ENCODE measurements at regions not wholly inside any gene's neighbourhood (a gene's known extent, or its start where the extent isn't known, plus 50 kb on each side); places are given as distances from the start of the nearest gene placed in this dataset.

DNA sequence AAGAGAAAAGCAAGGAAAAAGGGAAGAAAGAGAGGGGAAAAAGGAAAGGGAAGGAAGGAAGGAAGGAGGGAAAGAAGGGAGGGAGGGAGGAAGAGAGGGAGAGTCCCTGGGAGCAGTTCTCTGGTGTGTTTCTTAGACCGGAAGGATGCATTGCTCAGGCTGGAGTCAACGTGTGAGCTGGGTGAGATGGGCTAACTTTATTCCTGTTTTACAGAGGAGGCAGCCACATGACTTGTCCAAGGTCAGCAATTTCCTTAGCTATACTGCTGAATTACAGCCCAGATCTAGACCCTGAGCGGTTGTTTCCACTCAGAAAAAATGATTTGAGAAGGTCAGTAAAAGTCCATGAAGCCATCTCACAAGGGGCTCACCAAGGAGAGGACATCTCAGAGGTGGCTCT is 86.6 kb upstream of the APCDD1 start:
- Histone ChIP-seq H3K4me3 (ENCODE audit: severe bottlenecking) (no peak overlapping the region), H3K4me1 (ENCODE audit: insufficient read depth, poor library complexity, severe bottlenecking) (no peaks in the 10 kb centered on the region), H3K27ac (ENCODE audit: poor library complexity, severe bottlenecking) (no peak overlapping the region), H3K36me3 (ENCODE audit: low read depth) (no peaks in the 10 kb centered on the region), H3K27me3 (ENCODE audit: insufficient read depth, poor library complexity, severe bottlenecking) (no peaks in the 10 kb centered on the region), H3K9me3 (ENCODE audit: severe bottlenecking) (peaks cover 2% of the 10 kb centered on the region)
- no peak for ATAC-seq (ENCODE audit: low read depth)
- no peak for DNase-seq (ENCODE audit: low spot score)
- TF ChIP-seq, protein P1, sequence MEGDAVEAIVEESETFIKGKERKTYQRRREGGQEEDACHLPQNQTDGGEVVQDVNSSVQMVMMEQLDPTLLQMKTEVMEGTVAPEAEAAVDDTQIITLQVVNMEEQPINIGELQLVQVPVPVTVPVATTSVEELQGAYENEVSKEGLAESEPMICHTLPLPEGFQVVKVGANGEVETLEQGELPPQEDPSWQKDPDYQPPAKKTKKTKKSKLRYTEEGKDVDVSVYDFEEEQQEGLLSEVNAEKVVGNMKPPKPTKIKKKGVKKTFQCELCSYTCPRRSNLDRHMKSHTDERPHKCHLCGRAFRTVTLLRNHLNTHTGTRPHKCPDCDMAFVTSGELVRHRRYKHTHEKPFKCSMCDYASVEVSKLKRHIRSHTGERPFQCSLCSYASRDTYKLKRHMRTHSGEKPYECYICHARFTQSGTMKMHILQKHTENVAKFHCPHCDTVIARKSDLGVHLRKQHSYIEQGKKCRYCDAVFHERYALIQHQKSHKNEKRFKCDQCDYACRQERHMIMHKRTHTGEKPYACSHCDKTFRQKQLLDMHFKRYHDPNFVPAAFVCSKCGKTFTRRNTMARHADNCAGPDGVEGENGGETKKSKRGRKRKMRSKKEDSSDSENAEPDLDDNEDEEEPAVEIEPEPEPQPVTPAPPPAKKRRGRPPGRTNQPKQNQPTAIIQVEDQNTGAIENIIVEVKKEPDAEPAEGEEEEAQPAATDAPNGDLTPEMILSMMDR (IDR thresholded peaks at IDR 0.05; ENCODE audit: poor library complexity, severe bottlenecking): no peak

DNA sequence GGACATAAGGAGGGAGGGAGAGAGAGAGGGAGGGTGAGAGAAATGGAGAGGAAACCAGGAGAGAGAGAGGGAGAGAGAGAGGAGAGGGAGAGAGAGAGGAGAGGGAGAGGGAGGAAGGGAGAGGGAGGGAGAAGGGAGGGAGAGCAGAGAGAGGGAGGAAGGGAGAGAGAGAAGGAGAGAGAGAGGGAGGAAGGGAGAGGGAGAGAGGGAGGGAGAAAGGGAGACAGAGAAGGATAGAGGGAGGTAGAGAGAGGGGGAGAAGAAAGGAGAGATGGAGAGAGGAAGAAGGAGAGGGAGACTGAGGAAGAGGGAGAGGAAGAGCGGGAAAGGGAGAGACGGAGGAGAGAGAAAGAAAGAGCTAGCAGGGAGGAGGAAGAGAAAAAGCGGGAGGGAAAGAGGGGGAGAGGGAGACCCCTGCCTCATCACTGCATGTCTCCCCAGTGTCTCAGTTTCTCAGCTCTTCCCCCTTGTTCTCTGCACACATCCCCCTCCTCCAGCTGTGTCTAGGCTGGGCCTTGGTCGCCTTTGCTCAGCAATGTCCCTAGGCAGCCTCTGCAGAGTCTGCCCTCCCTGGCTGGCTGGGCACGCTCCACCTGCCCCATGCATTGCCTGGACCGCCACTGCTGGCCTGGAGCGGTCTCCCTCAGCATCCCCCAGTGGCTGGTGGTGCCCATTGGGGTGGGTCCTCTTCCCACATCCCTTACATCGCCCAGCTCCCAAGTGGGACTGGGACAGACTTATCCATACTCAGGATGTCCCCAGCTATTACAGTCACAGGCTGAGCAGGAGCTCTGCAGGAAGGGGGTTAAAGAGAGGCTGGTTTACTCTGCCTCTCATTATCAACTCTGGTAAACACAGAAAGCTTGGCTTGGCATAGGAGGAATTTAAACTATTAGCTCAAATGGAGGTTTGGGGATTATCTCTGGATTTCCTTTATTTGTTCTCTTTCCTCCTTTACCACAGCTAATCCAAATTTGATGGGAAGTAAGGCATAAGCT is 85.7 kb upstream of the APCDD1 start:
- TF ChIP-seq, protein P1 (IDR thresholded peaks at IDR 0.05; ENCODE audit: poor library complexity, severe bottlenecking): no peak
- H3K27ac ChIP-seq (ENCODE audit: poor library complexity, severe bottlenecking): no peak overlapping the region
- no peaks in the 10 kb centered on the region for H3K36me3 ChIP-seq (ENCODE audit: low read depth)
- no peaks in the 10 kb centered on the region for H3K27me3 ChIP-seq (ENCODE audit: insufficient read depth, poor library complexity, severe bottlenecking)
- H3K9me3 ChIP-seq (ENCODE audit: severe bottlenecking): no peaks in the 10 kb centered on the region
- no peak for ATAC-seq (ENCODE audit: low read depth)
- no peak for DNase-seq (ENCODE audit: low spot score)
- no peaks in the 10 kb centered on the region for H3K4me1 ChIP-seq (ENCODE audit: insufficient read depth, poor library complexity, severe bottlenecking)
- H3K4me3 ChIP-seq (ENCODE audit: severe bottlenecking): no peak overlapping the region

DNA sequence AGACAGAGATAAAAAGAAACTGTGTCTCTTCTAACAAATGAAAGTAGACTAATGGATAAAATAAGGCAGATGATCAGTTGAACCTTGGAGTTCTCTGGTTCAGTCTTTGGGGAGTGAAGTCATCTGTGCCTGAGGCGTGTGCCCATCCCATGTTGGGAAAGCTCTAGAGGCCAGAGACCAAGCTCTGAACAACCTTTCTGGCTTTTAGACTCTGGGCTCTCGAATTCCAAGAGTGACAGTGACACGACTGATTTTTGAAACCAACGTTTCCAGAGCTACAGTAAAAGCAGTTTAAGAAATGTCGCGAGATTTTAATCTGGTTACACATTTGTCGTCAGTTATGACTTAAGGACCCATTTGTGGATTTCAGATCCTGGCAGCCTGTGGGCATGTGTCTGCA is 83.7 kb upstream of the APCDD1 start:
- ATAC-seq (ENCODE audit: low read depth): no peak
- TF ChIP-seq, protein P1 (IDR thresholded peaks at IDR 0.05; ENCODE audit: poor library complexity, severe bottlenecking): no peak
- no peaks in the 10 kb centered on the region for H3K9me3 ChIP-seq (ENCODE audit: severe bottlenecking)
- H3K4me3 ChIP-seq (ENCODE audit: severe bottlenecking): no peak overlapping the region
- no peaks in the 10 kb centered on the region for H3K4me1 ChIP-seq (ENCODE audit: insufficient read depth, poor library complexity, severe bottlenecking)
- H3K27me3 ChIP-seq (ENCODE audit: insufficient read depth, poor library complexity, severe bottlenecking): no peaks in the 10 kb centered on the region
- no peaks in the 10 kb centered on the region for H3K36me3 ChIP-seq (ENCODE audit: low read depth)
- no peak overlapping the region for H3K27ac ChIP-seq (ENCODE audit: poor library complexity, severe bottlenecking)
- DNase-seq (ENCODE audit: low spot score): no peak

DNA sequence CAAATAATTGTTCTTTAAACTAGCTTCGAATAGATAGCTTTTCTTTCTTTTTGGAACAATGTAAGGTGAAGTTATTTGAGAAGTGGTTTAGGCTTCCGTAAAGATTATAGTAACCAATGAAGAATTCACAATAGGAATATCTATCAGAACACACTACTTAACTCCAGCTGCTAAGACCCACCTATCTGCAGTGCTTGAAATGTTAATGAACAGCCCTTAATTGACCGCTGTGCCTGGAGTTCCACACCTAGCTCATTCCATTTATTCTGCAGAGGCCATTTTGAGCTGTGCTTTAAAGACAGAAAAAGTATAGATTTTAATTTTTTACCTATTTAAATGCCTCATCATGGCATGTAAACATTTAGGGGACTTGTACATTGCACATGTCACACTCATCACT is 83.3 kb upstream of the APCDD1 start:
- H3K9me3 ChIP-seq (ENCODE audit: severe bottlenecking): no peaks in the 10 kb centered on the region
- TF ChIP-seq, protein P1 (IDR thresholded peaks at IDR 0.05; ENCODE audit: poor library complexity, severe bottlenecking): no peak
- ATAC-seq (ENCODE audit: low read depth): no peak
- no peaks in the 10 kb centered on the region for H3K27me3 ChIP-seq (ENCODE audit: insufficient read depth, poor library complexity, severe bottlenecking)
- H3K4me3 ChIP-seq (ENCODE audit: severe bottlenecking): no peak overlapping the region
- no peaks in the 10 kb centered on the region for H3K4me1 ChIP-seq (ENCODE audit: insufficient read depth, poor library complexity, severe bottlenecking)
- H3K27ac ChIP-seq (ENCODE audit: poor library complexity, severe bottlenecking): no peak overlapping the region
- H3K36me3 ChIP-seq (ENCODE audit: low read depth): no peaks in the 10 kb centered on the region
- no peak for DNase-seq (ENCODE audit: low spot score)

DNA sequence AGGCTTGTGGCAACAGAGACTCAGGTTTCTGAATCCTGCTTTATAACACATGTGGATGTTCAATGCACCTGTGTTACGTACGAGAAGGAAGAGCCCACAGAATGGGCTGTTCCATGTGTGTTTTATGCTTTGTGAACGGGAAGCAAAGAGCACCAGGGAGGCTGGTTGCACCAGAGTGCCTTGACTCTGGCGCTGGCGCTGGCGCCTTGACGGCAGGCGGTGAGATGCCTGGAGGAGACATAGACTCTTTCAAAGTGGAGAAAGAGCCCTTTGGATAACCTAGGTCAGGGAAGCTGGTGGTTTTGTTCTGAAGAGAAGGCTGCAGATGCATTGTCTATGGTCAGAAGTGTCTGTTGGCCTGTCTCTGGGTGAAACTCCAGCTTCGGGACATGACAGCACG is 80.2 kb upstream of the APCDD1 start:
- no peaks in the 10 kb centered on the region for H3K36me3 ChIP-seq (ENCODE audit: low read depth)
- TF ChIP-seq, protein P1 (IDR thresholded peaks at IDR 0.05; ENCODE audit: poor library complexity, severe bottlenecking): no peak
- H3K4me1 ChIP-seq (ENCODE audit: insufficient read depth, poor library complexity, severe bottlenecking): no peaks in the 10 kb centered on the region
- DNase-seq (ENCODE audit: low spot score) (no peak), ATAC-seq (ENCODE audit: low read depth) (no peak)
- no peak overlapping the region for H3K27ac ChIP-seq (ENCODE audit: poor library complexity, severe bottlenecking)
- H3K27me3 ChIP-seq (ENCODE audit: insufficient read depth, poor library complexity, severe bottlenecking): no peaks in the 10 kb centered on the region
- no peaks in the 10 kb centered on the region for H3K9me3 ChIP-seq (ENCODE audit: severe bottlenecking)
- H3K4me3 ChIP-seq (ENCODE audit: severe bottlenecking): no peak overlapping the region

Measured in RWPE2 (cell line).